Neural cell (in vitro differentiated cells): ENCODE measurements at regions not wholly inside any gene's neighbourhood (a gene's known extent, or its start where the extent isn't known, plus 50 kb on each side); places are given as distances from the start of the nearest gene placed in this dataset.

Experiments
- EP300 ChIP-seq: fragments of 450-650 bp; conservative IDR thresholded peaks from 2 replicates; pipeline ENCODE4 v1.6.1; 2014; ENCODE audit warnings: antibody characterized with exemption, mild to moderate bottlenecking, moderate library complexity; ENCODE audit not compliant: poor library complexity, severe bottlenecking
- TF ChIP-seq, protein P1 (sequence below): IDR thresholded peaks from 2 replicates; pipeline ENCODE4 v1.6.1; 2012; ENCODE audit warnings: borderline replicate concordance
- TF ChIP-seq, protein P2 (sequence below): fragments of 450-650 bp; IDR thresholded peaks from 2 replicates; pipeline ENCODE4 v1.5.1; 2014; ENCODE audit warnings: antibody characterized with exemption, mild to moderate bottlenecking, moderate library complexity; ENCODE audit not compliant: poor library complexity, severe bottlenecking

DNA sequence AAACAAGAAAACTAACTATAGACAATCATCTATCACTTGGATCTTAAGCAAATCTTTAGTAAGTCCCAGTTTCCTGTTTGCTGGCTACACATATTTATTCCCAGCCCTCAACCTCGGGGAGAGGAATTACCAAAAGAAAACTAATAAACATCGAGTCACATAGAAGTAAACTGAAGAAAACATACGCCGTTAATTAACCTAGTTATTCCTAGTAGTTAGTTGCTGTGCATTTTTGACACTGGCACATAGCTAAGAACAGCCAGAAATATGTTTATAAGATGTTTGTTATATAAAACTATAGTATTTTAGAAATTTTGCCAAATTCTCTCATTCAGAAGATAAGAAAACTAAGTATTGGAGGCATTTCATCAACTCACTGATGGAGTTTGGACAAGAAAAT lies 407.2 kb upstream of the ARHGEF26 start:
- TF ChIP-seq, protein P1, sequence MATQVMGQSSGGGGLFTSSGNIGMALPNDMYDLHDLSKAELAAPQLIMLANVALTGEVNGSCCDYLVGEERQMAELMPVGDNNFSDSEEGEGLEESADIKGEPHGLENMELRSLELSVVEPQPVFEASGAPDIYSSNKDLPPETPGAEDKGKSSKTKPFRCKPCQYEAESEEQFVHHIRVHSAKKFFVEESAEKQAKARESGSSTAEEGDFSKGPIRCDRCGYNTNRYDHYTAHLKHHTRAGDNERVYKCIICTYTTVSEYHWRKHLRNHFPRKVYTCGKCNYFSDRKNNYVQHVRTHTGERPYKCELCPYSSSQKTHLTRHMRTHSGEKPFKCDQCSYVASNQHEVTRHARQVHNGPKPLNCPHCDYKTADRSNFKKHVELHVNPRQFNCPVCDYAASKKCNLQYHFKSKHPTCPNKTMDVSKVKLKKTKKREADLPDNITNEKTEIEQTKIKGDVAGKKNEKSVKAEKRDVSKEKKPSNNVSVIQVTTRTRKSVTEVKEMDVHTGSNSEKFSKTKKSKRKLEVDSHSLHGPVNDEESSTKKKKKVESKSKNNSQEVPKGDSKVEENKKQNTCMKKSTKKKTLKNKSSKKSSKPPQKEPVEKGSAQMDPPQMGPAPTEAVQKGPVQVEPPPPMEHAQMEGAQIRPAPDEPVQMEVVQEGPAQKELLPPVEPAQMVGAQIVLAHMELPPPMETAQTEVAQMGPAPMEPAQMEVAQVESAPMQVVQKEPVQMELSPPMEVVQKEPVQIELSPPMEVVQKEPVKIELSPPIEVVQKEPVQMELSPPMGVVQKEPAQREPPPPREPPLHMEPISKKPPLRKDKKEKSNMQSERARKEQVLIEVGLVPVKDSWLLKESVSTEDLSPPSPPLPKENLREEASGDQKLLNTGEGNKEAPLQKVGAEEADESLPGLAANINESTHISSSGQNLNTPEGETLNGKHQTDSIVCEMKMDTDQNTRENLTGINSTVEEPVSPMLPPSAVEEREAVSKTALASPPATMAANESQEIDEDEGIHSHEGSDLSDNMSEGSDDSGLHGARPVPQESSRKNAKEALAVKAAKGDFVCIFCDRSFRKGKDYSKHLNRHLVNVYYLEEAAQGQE = no peak
- TF ChIP-seq, protein P2, sequence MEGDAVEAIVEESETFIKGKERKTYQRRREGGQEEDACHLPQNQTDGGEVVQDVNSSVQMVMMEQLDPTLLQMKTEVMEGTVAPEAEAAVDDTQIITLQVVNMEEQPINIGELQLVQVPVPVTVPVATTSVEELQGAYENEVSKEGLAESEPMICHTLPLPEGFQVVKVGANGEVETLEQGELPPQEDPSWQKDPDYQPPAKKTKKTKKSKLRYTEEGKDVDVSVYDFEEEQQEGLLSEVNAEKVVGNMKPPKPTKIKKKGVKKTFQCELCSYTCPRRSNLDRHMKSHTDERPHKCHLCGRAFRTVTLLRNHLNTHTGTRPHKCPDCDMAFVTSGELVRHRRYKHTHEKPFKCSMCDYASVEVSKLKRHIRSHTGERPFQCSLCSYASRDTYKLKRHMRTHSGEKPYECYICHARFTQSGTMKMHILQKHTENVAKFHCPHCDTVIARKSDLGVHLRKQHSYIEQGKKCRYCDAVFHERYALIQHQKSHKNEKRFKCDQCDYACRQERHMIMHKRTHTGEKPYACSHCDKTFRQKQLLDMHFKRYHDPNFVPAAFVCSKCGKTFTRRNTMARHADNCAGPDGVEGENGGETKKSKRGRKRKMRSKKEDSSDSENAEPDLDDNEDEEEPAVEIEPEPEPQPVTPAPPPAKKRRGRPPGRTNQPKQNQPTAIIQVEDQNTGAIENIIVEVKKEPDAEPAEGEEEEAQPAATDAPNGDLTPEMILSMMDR = no peak
- no peak for TF ChIP-seq EP300
